HG03135 (cell line): ENCODE measurements at regions not wholly inside any gene's neighbourhood (a gene's known extent, or its start where the extent isn't known, plus 50 kb on each side); places are given as distances from the start of the nearest gene placed in this dataset.

Experiments
- ATAC-seq: cut with Tn5 transposase; IDR thresholded peaks from one replicate; pipeline ENCODE4 v1.9.1; 2021; ENCODE audit warnings: mild to moderate bottlenecking, moderate library complexity; ENCODE audit not compliant: unreplicated experiment

GRCh38 chr13:58160980-58161379, 529.4 kb downstream of the PCDH17 start:
- ATAC-seq, result no peak

DNA sequence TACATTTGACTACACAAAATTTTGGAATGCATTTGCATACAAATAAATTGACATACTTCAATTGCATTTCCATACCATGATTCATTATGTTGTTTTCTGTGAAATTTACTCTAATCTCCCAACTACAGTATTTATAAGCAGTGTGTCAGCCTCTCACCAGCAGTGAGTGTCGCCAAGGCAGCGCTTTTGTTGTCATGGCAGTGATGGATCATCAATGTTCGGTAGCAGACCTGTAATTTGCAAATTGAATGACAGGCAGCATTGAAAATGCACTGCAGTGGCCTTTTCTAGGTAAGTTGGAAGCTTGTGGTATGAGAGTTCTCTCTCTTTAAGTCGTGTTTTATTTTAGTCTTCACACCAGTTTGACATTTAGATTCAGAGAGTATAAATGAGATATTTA, 534.1 kb downstream of the PCDH17 start:
- ATAC-seq, result no peak

DNA sequence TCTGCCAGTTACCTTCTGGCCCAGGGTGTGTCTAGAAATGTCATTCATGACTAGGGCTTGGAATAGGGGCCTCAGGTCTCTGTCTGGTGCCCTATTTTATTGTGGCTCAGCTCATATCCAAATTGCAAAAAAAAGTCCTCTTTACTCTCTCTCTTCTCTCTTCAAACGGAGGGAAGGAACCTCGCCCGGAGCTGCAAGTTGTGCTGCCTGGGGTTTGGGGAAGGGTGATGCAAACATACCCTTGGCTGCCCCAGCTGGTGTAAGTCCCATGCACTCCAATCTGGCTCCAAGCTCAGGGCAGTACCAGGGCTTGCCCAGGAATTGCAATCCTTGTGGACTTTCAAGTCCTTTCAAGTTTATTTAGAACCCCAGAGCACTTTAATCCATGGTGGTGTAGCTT, 549.6 kb downstream of the PCDH17 start:
- no peak for ATAC-seq

DNA sequence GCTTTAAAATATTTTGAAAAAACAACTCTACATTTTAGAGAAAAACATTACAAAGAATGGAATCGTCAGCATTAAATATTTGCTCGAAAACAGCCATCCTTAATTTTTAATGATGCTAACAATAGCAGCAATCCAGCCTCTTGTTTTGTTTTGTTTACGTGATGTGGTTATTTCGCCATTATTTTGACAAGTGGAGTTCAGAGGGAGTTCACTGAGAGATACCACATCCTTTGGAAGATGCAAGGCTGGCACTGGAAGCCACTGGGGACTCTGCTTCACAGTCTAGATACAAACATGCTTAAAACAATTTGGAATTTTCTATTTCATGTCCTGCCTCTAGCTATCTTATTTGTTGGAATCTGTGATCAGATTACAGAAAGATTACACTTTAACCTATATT, 556.3 kb downstream of the PCDH17 start:
- no peak for ATAC-seq

- ATAC-seq, result no peak
These were observed 559.0 kb downstream of the PCDH17 start for GRCh38 chr13:58190577-58190976.

DNA sequence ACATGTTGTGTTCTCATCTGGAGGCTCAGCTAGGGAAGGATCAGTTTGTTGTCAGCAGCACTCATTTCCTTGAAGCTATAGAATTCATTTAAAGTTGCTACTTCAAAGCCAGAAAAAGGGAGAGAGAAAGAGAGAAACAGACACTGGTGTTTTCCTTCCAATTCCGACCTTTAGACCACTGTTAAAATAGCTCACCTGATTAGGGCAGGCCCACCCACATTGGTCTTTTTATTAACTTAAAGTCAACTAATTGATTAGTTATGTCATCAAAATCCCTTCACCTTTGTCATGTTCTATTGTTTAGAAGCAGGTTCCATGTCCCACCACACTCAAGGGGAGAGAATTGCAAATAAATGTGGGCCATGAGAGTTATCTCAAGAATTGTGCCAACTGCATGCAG, 560.2 kb downstream of the PCDH17 start:
- ATAC-seq, result no peak

DNA sequence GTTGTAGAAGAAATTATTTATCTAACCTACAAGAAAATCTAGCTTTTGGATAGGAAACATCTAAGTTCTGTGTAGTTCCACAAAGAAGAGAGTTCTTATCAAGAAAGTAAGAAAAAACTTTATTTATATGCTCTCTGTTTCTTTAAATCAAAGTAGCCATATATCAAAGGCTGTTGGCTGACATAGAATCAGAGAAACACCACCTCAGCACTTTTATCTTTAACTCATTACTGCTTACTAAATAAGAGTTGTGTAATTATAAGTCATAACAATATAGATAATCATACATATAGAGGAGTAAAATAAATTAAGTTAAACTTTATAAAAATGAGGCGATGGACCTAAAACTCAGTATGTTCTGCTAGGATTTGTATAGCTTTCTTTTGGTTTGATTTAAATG, 570.6 kb downstream of the PCDH17 start:
- no peak for ATAC-seq

GRCh38 chr13:58207501-58207900, 576.0 kb downstream of the PCDH17 start:
- ATAC-seq, result no peak

GRCh38 chr13:58235454-58235853, 603.9 kb downstream of the PCDH17 start:
- no peak for ATAC-seq

DNA sequence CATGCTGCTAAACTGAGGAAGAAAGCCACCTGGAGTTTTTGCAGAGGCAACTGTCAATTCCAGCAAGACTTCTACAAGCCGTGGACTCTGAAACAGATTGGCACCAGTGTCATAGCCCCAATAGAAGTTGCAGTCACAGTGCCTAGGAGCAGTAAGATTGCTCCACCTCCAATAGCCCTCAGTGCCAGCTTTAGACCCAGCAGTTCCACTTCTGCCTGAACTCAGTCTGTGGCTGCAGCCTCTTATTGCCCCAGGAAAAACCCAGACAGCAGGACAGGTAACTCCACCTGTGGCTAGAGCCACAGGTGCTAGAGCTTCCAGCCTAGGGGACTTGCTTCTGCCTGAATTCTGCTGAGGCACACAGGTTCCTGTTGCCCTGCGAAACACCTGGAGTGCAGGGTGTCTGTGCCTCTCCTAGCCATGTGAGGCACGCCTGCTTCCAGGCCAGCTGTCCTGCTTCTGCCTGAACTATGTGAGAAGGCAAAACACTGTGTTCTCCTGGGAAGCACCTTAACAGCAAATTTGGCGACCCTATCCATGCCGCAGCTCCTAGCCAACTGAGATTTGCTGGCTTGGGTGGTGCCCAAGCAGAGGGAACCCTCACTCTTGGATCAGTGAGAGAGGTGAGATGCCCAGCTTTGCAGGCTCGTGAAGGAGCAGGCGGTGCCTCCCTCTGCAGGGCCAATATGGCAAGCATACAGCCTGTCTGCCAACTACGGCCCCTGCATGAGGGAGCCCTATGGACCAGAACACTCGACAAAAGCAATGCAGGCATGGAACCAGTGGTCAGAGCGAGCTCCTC, 607.6 kb downstream of the PCDH17 start:
- no peak for ATAC-seq

GRCh38 chr13:58239774-58240268, 608.3 kb downstream of the PCDH17 start:
- no peak for ATAC-seq

- ATAC-seq, result no peak
These were observed 615.5 kb downstream of the PCDH17 start for GRCh38 chr13:58247080-58247479.

- ATAC-seq, result no peak
These were observed 623.4 kb downstream of the PCDH17 start for GRCh38 chr13:58254943-58255342.

DNA sequence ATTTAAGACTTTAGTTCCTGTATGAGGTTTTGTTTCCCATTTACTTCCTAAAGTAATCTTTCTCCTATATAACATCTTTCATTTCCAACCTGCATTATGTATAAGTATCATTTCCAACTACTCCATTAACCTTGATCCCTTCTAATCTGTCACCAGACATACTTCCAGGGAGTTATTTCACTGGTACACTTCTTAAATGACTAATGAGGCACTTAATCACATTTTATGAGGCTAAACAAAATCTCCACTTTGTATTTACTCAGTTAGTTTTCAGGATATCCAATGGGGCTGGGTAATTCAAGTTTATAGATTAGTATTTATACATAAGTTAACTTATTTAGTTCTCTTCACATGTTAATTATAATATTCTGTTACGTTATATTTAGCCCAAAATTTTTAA, 634.7 kb downstream of the PCDH17 start:
- ATAC-seq, result no peak

DNA sequence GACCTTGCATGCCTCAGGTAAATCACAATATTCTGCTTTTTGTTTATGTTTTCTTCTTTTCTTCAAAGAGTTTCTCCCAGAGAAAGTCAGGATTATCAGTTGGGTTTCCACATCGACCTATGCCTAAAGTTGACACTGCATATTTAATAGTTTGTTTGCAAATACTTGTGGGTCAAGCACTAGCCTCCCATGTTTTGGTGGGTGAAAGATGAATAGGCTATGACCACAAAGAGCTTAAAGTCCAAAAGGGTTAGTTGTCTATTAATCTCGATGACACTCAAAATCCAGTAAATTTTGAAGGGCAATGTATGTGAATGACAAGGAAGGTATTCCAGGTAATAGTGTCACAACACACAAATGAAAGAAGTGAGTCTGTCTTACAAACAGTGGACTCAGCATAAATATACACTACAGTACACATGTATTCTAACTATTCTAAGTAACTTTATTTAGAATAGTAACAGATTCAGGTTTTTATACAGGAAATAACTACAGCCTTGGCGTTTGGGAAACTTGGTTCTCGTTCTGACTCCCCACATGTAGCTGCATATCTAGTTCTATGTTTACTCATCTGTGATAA, 667.1 kb downstream of the PCDH17 start:
- no peak for ATAC-seq

DNA sequence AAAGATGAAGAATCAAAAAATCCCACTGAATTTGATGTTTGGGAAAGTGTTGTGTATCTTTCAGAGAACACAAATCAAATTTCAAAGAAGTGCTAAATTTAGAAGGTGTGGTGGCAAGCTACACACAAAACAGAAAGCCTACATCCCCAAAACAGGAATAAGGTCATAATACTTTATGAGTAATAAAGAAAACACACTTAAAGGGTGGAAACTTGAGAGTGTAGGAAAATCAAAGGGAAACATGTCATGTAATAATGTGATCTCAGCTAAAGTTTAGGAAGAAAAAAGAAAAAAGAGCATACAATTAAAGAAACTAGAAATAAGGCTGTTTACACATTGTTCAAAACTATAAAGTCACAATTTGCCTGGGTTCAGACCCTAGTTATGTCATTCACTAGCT, 668.7 kb downstream of the PCDH17 start:
- ATAC-seq, result no peak

DNA sequence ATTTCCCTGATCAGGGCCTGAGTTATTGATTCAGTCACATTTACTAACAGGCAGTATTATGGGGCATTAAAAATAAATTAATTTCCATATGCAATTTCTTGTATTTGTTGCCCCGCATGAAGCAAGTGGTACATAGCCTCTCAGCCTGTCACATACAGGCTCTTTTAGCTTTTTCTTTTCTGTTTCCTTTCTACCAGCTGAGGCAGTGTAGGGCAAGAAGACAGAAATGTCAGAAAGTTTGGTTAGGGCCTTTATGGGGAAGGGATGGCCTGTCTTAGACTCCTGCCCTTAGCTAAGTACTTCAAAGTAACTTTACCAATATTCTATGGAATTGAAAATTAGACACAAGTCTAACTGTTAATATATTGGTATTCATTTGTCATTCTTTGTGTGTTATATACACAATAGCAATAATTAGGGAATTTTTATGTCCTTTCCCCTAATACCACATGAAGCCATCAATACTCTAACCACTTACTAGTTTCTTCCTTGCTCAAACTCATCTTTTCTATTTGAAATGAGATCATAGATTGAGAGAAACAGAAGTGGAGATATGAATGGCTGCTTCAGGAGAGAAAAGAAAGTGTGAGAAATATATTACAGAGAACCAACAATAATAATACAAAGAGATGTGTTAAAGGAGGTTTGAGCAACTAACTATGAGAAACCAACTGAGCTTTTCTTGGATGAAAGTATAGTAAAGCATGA, 669.6 kb downstream of the PCDH17 start:
- ATAC-seq, result no peak

- no peak for ATAC-seq
These were observed 670.8 kb downstream of the PCDH17 start for GRCh38 chr13:58302349-58302748.

- ATAC-seq, result no peak
These were observed 674.5 kb downstream of the PCDH17 start for GRCh38 chr13:58306062-58306461.

DNA sequence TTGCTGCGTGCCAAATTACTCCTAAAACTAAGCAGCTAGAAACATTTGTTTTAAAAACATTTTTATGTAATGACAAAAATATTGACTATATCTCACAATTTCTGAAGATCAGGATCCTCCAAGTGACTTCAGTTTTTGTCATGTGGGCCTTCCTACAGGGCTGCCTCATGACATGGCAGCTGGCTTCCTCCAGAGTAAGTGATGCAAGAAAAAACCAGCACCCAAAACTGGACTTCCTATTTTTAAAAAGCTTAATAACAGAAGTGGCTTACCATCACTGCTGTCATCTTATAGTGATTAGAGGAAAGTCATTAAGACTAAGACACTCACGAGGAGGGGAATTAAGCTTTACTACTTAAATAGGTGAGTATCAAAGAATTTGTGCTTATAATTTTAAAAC, 681.7 kb downstream of the PCDH17 start:
- no peak for ATAC-seq

DNA sequence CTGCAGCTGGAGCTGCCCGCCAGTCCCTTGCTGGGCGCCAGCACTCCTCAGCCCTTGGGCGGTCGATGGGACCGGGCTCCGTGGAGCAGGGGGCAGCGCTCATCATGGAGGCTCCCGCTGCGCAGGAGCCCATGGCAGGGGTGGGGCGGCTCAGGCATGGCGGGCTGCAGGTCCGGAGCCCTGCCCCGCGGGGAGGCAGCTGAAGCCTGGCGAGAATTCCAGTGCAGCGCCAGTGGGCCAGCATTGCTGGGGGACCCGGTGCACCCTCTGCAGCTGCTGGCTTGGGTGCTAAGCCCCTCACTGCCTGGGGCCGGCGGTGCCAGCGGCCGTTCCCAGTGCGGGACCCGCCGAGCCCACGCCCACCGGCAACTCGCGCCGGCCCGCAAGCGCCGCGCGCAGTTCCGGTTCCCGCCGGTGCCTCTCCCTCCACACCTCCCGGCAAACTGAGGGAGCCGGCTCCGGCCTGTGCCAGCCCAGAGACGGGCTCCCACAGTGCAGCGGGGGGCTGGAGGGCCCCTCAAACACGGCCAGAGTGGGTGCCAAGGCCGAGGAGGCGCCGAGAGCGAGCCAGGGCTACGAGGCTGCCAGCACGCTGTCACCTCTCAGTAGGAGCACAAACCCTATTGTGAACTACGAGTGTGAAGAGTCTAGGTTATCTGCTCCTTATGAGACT, 687.1 kb downstream of the PCDH17 start:
- no peak for ATAC-seq
